Fibroblast of skin of right biceps (primary cell): ENCODE measurements at regions not wholly inside any gene's neighbourhood (a gene's known extent, or its start where the extent isn't known, plus 50 kb on each side); places are given as distances from the start of the nearest gene placed in this dataset.
"Not testable (repeated sequence)": the region's sequence is repeated elsewhere in the genome, so short reads cannot be mapped to it uniquely, and the experiment has no call there.

Experiments
- DNase-seq: peaks from one replicate; pipeline ENCODE4 v3.0.0-alpha.2; 2013

GRCh38 chr18:49731860-49732311 is 81.4 kb downstream of the ACAA2 start:
- DNase-seq: peak; percentile 6

GRCh38 chr18:49731421-49731841 is 81.9 kb downstream of the ACAA2 start:
- DNase-seq: no peak

- no peak for DNase-seq
These were observed 82.4 kb downstream of the ACAA2 start for GRCh38 chr18:49730951-49731391.

GRCh38 chr18:49728542-49728941 is 84.8 kb downstream of the ACAA2 start:
- DNase-seq: peak; percentile 49

- no peak for DNase-seq
These were observed 85.5 kb downstream of the ACAA2 start for GRCh38 chr18:49727816-49728215.

GRCh38 chr18:49726675-49726963 is 86.7 kb downstream of the ACAA2 start:
- no peak for DNase-seq

- peak; percentile 99 for DNase-seq
These were observed 87.3 kb downstream of the ACAA2 start for GRCh38 chr18:49725809-49726674.

- peak; percentile 23 for DNase-seq
These were observed 89.6 kb downstream of the ACAA2 start for GRCh38 chr18:49723648-49724180.

- DNase-seq: no peak
These were observed 90.9 kb downstream of the ACAA2 start for GRCh38 chr18:49722477-49722876.

- DNase-seq: peak; percentile 29
These were observed 91.4 kb downstream of the ACAA2 start for GRCh38 chr18:49721981-49722380.

- not testable (repeated sequence) for DNase-seq
These were observed 92.4 kb downstream of the ACAA2 start for GRCh38 chr18:49720944-49721343.

- DNase-seq: no peak
These were observed 95.7 kb downstream of the ACAA2 start for GRCh38 chr18:49717617-49718016.

- DNase-seq: no peak
These were observed 97.3 kb downstream of the ACAA2 start for GRCh38 chr18:49716035-49716434.

- no peak for DNase-seq
These were observed 104.0 kb downstream of the ACAA2 start for GRCh38 chr18:49709347-49709690.

GRCh38 chr18:49708662-49709346 is 104.5 kb downstream of the ACAA2 start:
- no peak for DNase-seq

- no peak for DNase-seq
These were observed 105.7 kb downstream of the ACAA2 start for GRCh38 chr18:49707599-49707998.

- DNase-seq: peak; percentile 43
These were observed 109.0 kb downstream of the ACAA2 start for GRCh38 chr18:49704334-49704733.

- DNase-seq: no peak
These were observed 112.1 kb downstream of the ACAA2 start for GRCh38 chr18:49701190-49701589.

- no peak for DNase-seq
These were observed 114.0 kb downstream of the ACAA2 start for GRCh38 chr18:49699303-49699702.

- DNase-seq: no peak
These were observed 114.8 kb downstream of the ACAA2 start for GRCh38 chr18:49698525-49699025.

GRCh38 chr18:49697757-49698524 is 115.4 kb downstream of the ACAA2 start:
- peak; percentile 67 for DNase-seq

- DNase-seq: no peak
These were observed 116.3 kb downstream of the ACAA2 start for GRCh38 chr18:49697049-49697448.

GRCh38 chr18:49694402-49694801 is 118.9 kb downstream of the ACAA2 start:
- DNase-seq: peak; percentile 19
